OCI-LY7 (cell line): ENCODE measurements at regions not wholly inside any gene's neighbourhood (a gene's known extent, or its start where the extent isn't known, plus 50 kb on each side); places are given as distances from the start of the nearest gene placed in this dataset.

Experiments used
- BruUV-seq: library from RNA; stranded (reverse); fragments of 400-500 nt; replicated peaks from 2 replicates; lab custom pipeline; 2021; lab: Mats Ljungman, UMichigan
- CTCF ChIA-PET: fragments of 300-600 bp; sonication (Branson Sonifier 250); formaldehyde crosslinking; loops from one replicate; lab custom pipeline; 2022; ENCODE audit warnings: antibody characterized with exemption; ENCODE audit not compliant: unreplicated experiment; lab: Charles Lee
- POLR2A ChIA-PET: fragments of 300-600 bp; sonication (Branson Sonifier 250); formaldehyde crosslinking; loops from one replicate; lab custom pipeline; 2022; ENCODE audit warnings: antibody characterized with exemption; lab: Charles Lee
- DNase-seq: peaks from one replicate; pipeline ENCODE4 v3.0.0-alpha.2; 2015; ENCODE audit warnings: low spot score
- H2AFZ ChIP-seq: fragments of 200-600 bp; sonication (generic), shearing (Covaris generic); 2 replicates; pipeline ENCODE4 v1.6.1; 2014; ENCODE audit warnings: mild to moderate bottlenecking, antibody characterized with exemption, low read length, moderate library complexity
- H3K27ac ChIP-seq: fragments of 200-600 bp; sonication (generic); 2 replicates; pipeline ENCODE4 v1.5.1; 2014; ENCODE audit warnings: mixed run types, low read depth, mild to moderate bottlenecking, moderate library complexity, low read length, inconsistent platforms; ENCODE audit not compliant: poor library complexity, severe bottlenecking
- H3K36me3 ChIP-seq: fragments of 200-600 bp; sonication (generic); 2 replicates; pipeline ENCODE4 v1.6.1; 2014; ENCODE audit warnings: mild to moderate bottlenecking, antibody characterized with exemption, low read length, moderate library complexity, mixed read lengths; ENCODE audit not compliant: insufficient read depth
- H3K4me1 ChIP-seq: fragments of 200-600 bp; sonication (generic); 2 replicates; pipeline ENCODE4 v1.5.1; 2014; ENCODE audit warnings: mild to moderate bottlenecking, low read length; ENCODE audit not compliant: insufficient read depth, poor library complexity, severe bottlenecking
- H3K4me2 ChIP-seq: fragments of 200-600 bp; sonication (generic); 2 replicates; pipeline ENCODE4 v1.6.1; 2014; ENCODE audit warnings: mild to moderate bottlenecking, low read length
- H3K4me3 ChIP-seq: fragments of 200-600 bp; sonication (generic); 2 replicates; pipeline ENCODE4 v1.5.1; 2014; ENCODE audit warnings: mild to moderate bottlenecking, low read depth, low read length; ENCODE audit not compliant: poor library complexity, severe bottlenecking
- H3K79me2 ChIP-seq: fragments of 200-600 bp; sonication (generic); 2 replicates; pipeline ENCODE4 v1.6.1; 2016; ENCODE audit warnings: low read depth, mild to moderate bottlenecking, low read length, moderate library complexity, mixed read lengths; ENCODE audit not compliant: insufficient read depth
- H3K9me2 ChIP-seq: fragments of 200-600 bp; sonication (generic); 2 replicates; pipeline ENCODE4 v1.6.1; 2016; ENCODE audit warnings: mild to moderate bottlenecking, low read length, mixed read lengths; ENCODE audit not compliant: insufficient read depth
- H3K9me3 ChIP-seq: fragments of 200-600 bp; sonication (generic); 2 replicates; pipeline ENCODE4 v1.6.1; 2014; ENCODE audit warnings: mild to moderate bottlenecking, mixed run types, low read length, mixed read lengths
- H4K20me1 ChIP-seq: fragments of 200-600 bp; sonication (generic); 2 replicates; pipeline ENCODE4 v1.6.1; 2014; ENCODE audit warnings: mild to moderate bottlenecking, antibody characterized with exemption, low read length, moderate library complexity, mixed read lengths; ENCODE audit not compliant: insufficient read depth
- EZH2phosphoT487 ChIP-seq: fragments of 200-600 bp; sonication (generic); IDR thresholded peaks from 2 replicates; pipeline ENCODE4 v1.6.1; 2018; ENCODE audit warnings: low read depth, borderline replicate concordance, mild to moderate bottlenecking, mixed run types, antibody characterized with exemption, low read length, moderate library complexity, mixed read lengths
- intact Hi-C: fragments of 100-400 bp; cut with micrococcal nuclease; formaldehyde crosslinking; loops from one replicate; pipeline ENCODE4 v1.10.0; 2022; ENCODE audit not compliant: unreplicated experiment
- TF ChIP-seq, protein P1 (sequence below): fragments of 200-600 bp; sonication (generic); conservative IDR thresholded peaks from 2 replicates; pipeline ENCODE4 v1.5.1; 2014; ENCODE audit warnings: mild to moderate bottlenecking, antibody characterized with exemption, low read length, moderate library complexity, mixed read lengths

DNA sequence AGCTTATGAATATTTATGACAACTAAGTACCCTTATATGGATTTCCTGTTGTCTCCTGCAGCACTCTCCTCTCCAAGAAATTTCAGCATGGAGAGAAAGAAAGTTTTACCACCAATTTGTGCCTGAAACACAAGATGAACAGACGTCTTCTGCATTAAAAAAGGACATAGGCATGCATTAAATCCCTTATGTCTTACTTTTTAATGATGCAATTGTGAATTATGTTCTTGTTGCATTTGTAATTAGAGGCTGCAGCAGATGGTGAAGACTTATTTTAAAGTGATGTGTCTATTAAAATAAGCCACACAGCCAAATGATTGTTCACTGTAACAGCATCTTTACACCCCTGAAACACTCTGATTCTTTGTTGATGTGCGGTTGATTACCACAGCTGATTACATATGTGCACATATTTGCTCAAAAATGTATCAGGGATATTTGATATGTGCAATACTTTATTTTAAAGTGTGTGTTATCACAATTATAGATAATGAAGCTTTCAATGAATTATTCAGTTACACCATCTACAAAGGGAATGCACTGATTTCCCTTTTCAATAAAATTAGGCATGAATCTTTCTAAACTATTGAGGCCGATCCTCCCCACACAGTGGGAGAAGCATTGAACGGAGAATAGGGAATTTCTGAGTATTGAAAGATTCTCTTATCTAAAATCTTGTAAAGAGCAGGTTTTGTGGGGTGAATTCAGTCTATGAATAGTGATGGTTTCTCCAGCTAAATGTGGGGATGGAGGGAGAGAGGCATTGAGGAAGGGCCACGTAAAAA lies 585.1 kb downstream of the SLC4A3 start:
- POLR2A ChIA-PET: no interaction called here

GRCh38 chr2:220215785-220216184 lies 588.4 kb downstream of the SLC4A3 start:
- Histone ChIP-seq H3K9me3 (no peaks in the 10 kb centered on the region), H3K4me2 (no peak overlapping the region), H3K27ac (no peak overlapping the region), H3K4me3 (no peak overlapping the region), H3K79me2 (no peaks in the 10 kb centered on the region), H3K9me2 (no peaks in the 10 kb centered on the region), H3K36me3 (no peaks in the 10 kb centered on the region), H2AFZ (no peak overlapping the region), H3K4me1 (no peaks in the 10 kb centered on the region), H4K20me1 (no peaks in the 10 kb centered on the region)
- no TSS peak for BruUV-seq
- ChIA-PET POLR2A (interaction anchor here (0.5 kb wide), 1 partner anchor 793 kb away, joined by 3 read pairs; no protein-coding TSS in a partner anchor), CTCF (no interaction called here)
- intact Hi-C loops: no loop called here
- no peak for TF ChIP-seq EZH2phosphoT487
- TF ChIP-seq, protein P1, sequence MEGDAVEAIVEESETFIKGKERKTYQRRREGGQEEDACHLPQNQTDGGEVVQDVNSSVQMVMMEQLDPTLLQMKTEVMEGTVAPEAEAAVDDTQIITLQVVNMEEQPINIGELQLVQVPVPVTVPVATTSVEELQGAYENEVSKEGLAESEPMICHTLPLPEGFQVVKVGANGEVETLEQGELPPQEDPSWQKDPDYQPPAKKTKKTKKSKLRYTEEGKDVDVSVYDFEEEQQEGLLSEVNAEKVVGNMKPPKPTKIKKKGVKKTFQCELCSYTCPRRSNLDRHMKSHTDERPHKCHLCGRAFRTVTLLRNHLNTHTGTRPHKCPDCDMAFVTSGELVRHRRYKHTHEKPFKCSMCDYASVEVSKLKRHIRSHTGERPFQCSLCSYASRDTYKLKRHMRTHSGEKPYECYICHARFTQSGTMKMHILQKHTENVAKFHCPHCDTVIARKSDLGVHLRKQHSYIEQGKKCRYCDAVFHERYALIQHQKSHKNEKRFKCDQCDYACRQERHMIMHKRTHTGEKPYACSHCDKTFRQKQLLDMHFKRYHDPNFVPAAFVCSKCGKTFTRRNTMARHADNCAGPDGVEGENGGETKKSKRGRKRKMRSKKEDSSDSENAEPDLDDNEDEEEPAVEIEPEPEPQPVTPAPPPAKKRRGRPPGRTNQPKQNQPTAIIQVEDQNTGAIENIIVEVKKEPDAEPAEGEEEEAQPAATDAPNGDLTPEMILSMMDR: no peak
- DNase-seq: no peak

More for the DNA sequence above, 585.1 kb downstream of the SLC4A3 start:
- H3K27ac ChIP-seq: no peak overlapping the region
- CTCF ChIA-PET: no interaction called here
- DNase-seq: no peak
- H3K79me2 ChIP-seq: no peaks in the 10 kb centered on the region
- no peak overlapping the region for H3K4me3 ChIP-seq
- TF ChIP-seq EZH2phosphoT487: no peak
- TF ChIP-seq, protein P1: no peak
- H3K9me2 ChIP-seq: no peaks in the 10 kb centered on the region
- no peak overlapping the region for H2AFZ ChIP-seq
- intact Hi-C loops: no loop called here
- no peaks in the 10 kb centered on the region for H3K36me3 ChIP-seq
- H4K20me1 ChIP-seq: no peaks in the 10 kb centered on the region
- H3K4me1 ChIP-seq: no peaks in the 10 kb centered on the region
- no peaks in the 10 kb centered on the region for H3K9me3 ChIP-seq
- no peak overlapping the region for H3K4me2 ChIP-seq
- BruUV-seq: no TSS peak

DNA sequence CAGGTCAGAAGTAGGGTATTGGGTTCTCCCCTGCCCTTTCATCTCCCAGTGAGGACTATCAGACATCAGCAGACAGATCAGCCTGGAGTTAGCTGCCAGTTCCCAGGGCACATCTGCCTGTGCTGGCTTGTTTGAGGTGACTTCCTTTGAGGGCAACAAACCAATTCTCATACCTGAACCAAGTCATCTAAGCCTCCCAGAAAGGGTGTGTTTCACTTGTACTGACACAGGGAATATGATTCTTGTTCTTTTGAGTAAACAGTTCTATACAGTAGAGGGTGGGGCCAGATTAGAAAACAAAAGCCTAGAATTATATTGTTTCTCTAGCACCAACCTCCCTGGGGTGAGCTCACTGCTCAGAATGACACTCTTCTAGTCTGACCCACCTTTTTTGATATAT lies 591.9 kb downstream of the SLC4A3 start:
- Histone ChIP-seq H3K27ac (no peak overlapping the region), H3K4me3 (no peak overlapping the region), H3K4me1 (no peaks in the 10 kb centered on the region), H3K4me2 (no peak overlapping the region), H3K36me3 (no peaks in the 10 kb centered on the region), H3K9me3 (no peaks in the 10 kb centered on the region), H4K20me1 (no peaks in the 10 kb centered on the region), H3K79me2 (no peaks in the 10 kb centered on the region), H2AFZ (no peak overlapping the region), H3K9me2 (no peaks in the 10 kb centered on the region)
- DNase-seq: no peak
- intact Hi-C loops: no loop called here
- TF ChIP-seq EZH2phosphoT487: no peak
- TF ChIP-seq, protein P1: no peak
- ChIA-PET CTCF (no interaction called here), POLR2A (interaction anchor here (0.6 kb wide), 1 partner anchor 150 kb away, joined by 3 read pairs; no protein-coding TSS in a partner anchor)
- BruUV-seq: no TSS peak
